NCI-H748 treated with DMSO at 0.1 percent for 48 hours (cell line): ENCODE measurements at regions not wholly inside any gene's neighbourhood (a gene's known extent, or its start where the extent isn't known, plus 50 kb on each side); places are given as distances from the start of the nearest gene placed in this dataset.
"Not testable (repeated sequence)": the region's sequence is repeated elsewhere in the genome, so short reads cannot be mapped to it uniquely, and the experiment has no call there.

Source experiments
- DNase-seq: peaks from one replicate; lab custom pipeline; 2025; lab: John Stamatoyannopoulos, UW

GRCh38 chr1:91207691-91208090, 185.9 kb upstream of the ZNF644 start:
- not testable (repeated sequence) for DNase-seq

DNA sequence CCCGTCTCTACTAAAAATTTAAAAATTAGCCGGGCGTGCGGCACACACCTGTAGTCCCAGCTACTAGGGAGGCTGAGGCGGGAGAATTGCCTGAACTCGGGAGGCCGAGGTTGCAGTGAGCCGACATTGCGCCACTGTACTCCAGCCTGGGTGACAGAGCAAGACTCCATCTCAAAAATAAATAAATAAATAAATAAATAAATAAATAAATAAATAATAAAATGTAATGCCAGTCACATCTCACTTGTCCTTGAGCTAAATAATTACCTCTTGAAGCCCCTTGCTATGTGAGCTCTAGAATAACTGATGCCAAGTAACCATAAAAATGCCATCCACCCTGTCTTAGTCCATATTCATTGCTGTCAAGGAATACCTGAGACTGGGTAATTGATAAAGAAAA, 182.3 kb upstream of the ZNF644 start:
- not testable (repeated sequence) for DNase-seq

GRCh38 chr1:91201694-91202093, 179.9 kb upstream of the ZNF644 start:
- no peak for DNase-seq

DNA sequence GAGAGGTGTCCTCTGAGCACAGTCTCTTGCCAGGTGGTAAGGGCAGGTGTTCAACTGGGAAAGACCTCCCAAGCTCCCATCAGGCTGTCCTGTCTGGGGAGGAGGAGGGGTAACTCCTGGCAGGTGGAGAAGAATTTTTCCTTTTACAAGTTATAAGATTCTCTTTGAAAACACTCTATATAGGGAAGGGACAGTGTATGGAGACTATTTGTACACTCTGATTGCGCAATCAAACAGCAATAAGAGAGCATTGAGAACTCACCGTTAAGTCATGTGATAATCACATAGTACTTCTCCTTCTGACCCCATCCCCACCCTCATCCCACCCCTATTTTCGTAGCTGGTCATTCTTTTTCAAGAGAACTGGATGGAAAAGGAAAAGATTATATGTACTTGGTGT, 179.3 kb upstream of the ZNF644 start:
- no peak for DNase-seq

- no peak for DNase-seq
Observed at GRCh38 chr1:91200675-91201074, 178.8 kb upstream of the ZNF644 start.

GRCh38 chr1:91199988-91200387, 178.2 kb upstream of the ZNF644 start:
- DNase-seq: no peak

DNA sequence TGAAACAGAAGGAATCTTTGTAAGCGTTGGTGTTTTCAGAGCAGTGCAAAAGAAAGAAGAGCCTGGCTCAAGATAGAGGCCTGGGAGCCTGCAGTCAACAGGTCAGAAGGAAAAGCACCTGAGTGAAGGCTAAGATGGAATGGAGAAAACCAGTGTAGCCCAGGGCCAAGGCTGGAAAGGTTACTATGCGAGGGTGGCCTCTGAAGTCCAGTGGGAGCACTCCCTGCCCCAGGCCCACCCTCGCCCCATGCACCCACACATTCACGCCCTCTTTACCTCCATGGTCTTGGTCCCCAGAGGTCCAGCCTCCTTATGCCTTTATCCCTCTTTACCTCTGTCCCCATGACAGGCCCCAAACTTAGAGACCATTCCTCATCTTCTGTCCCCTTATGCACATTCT, 169.2 kb upstream of the ZNF644 start:
- no peak for DNase-seq

DNA sequence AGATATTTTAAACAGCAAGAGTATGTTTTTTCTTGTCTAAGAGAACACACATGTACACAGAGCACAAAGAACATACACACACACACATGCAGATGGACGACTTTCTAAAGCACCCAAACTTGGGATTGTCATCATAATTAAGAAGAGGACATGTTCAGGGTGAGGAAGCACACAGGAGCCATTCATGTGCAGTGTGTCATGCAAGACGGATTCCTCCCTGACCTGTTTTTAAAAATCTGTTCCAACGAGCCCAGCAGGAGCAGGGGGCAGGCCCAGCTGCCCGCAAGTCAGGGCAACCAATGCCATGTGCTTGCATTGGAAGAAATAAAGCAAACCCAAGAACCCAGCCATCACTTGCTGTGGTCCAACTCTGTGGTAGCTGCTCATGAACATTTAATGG, 167.3 kb upstream of the ZNF644 start:
- no peak for DNase-seq

- not testable (repeated sequence) for DNase-seq
Observed at GRCh38 chr1:91182807-91183206, 161.0 kb upstream of the ZNF644 start.

DNA sequence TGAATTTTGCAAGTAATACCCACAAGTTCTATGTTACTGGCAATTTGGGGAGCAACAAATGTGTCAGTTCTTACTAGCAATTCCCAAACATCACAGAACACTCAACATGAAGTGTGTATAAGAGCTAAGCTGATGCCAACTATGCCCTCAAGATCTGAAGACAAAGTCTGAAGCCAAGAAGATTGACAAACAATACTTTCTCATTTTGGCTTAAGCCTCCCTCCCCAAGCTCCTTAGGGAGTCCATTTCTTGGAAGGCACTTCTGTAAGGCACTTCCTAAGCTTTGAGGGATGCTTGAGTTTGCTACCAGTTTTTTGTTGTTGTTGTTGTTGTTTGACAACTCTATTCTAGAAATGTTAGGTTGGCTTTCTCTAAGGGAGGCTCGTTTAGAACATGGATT, 154.4 kb upstream of the ZNF644 start:
- DNase-seq: peak; percentile 94

- DNase-seq: no peak
Observed at GRCh38 chr1:91174734-91175133, 152.9 kb upstream of the ZNF644 start.

GRCh38 chr1:91173346-91173890, 151.6 kb upstream of the ZNF644 start:
- no peak for DNase-seq

DNA sequence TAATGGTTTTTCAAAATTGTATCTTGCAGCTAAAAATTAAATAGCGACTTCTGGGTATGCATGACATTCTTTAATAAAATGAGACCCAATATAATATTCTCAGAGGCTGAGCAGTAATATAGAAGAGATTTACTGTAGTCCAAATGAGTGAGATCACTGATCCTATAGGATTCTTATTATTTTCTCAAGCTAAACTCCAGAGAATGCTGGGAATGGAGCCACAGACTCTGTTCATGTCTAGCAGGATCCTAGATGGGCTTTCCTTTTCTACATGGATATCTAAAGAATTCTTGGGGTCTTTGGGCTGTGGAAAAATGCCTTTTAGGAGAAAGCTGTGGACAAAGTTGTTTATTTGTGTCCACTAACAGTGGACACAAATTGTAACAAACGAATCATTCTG, 150.7 kb upstream of the ZNF644 start:
- no peak for DNase-seq

- no peak for DNase-seq
Observed at GRCh38 chr1:91171898-91172297, 150.1 kb upstream of the ZNF644 start.

- no peak for DNase-seq
Observed at GRCh38 chr1:91170571-91170970, 148.7 kb upstream of the ZNF644 start.

- DNase-seq: peak; percentile 28
Observed at GRCh38 chr1:91166106-91166712, 144.4 kb upstream of the ZNF644 start.

GRCh38 chr1:91165033-91165654, 143.3 kb upstream of the ZNF644 start:
- peak; percentile 37 for DNase-seq

GRCh38 chr1:91162613-91163012, 140.8 kb upstream of the ZNF644 start:
- no peak for DNase-seq

DNA sequence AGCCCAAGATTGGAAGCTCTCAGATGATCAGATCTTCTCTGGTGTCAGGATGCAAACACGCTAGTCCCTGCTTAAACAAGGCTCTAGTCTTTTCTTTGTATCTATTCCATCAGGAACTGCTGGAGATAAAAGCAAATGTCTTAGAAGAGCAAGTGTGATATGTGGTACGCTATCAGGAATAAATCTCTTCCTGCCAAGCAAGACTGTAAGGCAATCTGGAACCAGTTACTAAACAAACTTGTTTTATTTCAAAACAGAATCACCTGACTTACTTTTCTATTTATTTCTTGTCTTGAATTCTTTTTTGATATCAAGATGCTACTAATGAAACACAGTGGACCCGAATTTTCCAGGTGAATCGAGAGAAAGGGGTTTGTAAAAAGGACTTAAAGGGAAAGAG, 139.9 kb upstream of the ZNF644 start:
- DNase-seq: no peak

GRCh38 chr1:91161166-91161565, 139.3 kb upstream of the ZNF644 start:
- DNase-seq: no peak

- no peak for DNase-seq
Observed at GRCh38 chr1:91160363-91161075, 138.7 kb upstream of the ZNF644 start.

DNA sequence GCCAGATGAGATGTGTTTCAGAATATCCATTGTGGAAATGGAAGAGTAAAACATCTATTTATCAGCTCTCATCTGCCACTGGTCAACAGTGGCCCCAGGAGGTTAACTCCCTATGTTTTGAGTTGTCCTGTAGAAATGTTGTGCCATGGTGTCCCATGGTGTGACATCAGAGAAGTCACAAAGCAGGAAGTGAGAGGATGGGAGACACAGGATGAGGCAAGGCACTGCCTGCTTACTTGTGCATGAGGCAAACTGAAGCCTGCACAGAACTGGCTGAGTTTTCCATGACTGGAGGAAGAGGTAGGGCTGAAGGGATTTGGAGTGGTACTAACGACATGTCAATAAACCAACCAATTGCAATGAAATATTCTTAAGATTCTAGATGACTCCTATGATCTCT, 131.5 kb upstream of the ZNF644 start:
- DNase-seq: no peak

GRCh38 chr1:91152331-91152730, 130.5 kb upstream of the ZNF644 start:
- DNase-seq: no peak
